HEK293T (cell line): ENCODE measurements at regions not wholly inside any gene's neighbourhood (a gene's known extent, or its start where the extent isn't known, plus 50 kb on each side); places are given as distances from the start of the nearest gene placed in this dataset.
A peak's percentile ranks its signal among the peaks of the same experiment; 100 is the strongest.

Source experiments
- CTCF ChIA-PET: fragments of 350-600 bp; formaldehyde crosslinking; extraction: SDS; loops from one replicate; lab custom pipeline; 2021; ENCODE audit warnings: antibody characterized with exemption, inconsistent platforms; lab: Yijun Ruan, JAX
- POLR2A ChIA-PET: fragments of 350-600 bp; formaldehyde crosslinking; extraction: SDS; loops from one replicate; lab custom pipeline; 2020; ENCODE audit warnings: antibody characterized with exemption, inconsistent platforms; lab: Yijun Ruan, JAX
- DNase-seq: peaks from one replicate; pipeline ENCODE4 v3.0.0; 2012; ENCODE audit warnings: mixed read lengths; ENCODE audit errors: extremely low spot score
- ARNT ChIP-seq: fragments of 450-650 bp; IDR thresholded peaks from 2 replicates; pipeline ENCODE4 v1.6.1; 2017; ENCODE audit warnings: mild to moderate bottlenecking
- BHLHE40 ChIP-seq: fragments of 450-650 bp; IDR thresholded peaks from 2 replicates; pipeline ENCODE4 v1.6.1; 2016; ENCODE audit warnings: mild to moderate bottlenecking, moderate library complexity, borderline replicate concordance
- CTBP1 ChIP-seq: fragments of 450-650 bp; IDR thresholded peaks from 2 replicates; pipeline ENCODE4 v1.6.1; 2016; ENCODE audit warnings: borderline replicate concordance
- ELF4 ChIP-seq: fragments of 450-650 bp; IDR thresholded peaks from 2 replicates; pipeline ENCODE4 v1.6.1; 2017; ENCODE audit warnings: antibody characterized with exemption
- FOXA1 ChIP-seq: fragments of 450-650 bp; IDR thresholded peaks from 2 replicates; pipeline ENCODE4 v1.6.1; 2016; ENCODE audit warnings: mild to moderate bottlenecking
- FOXK2 ChIP-seq: fragments of 450-650 bp; IDR thresholded peaks from 2 replicates; pipeline ENCODE4 v1.6.1; 2016; ENCODE audit warnings: mild to moderate bottlenecking
- FOXM1 ChIP-seq: fragments of 450-650 bp; IDR thresholded peaks from 2 replicates; pipeline ENCODE4 v1.6.1; 2017; ENCODE audit warnings: mild to moderate bottlenecking, borderline replicate concordance
- HDGF ChIP-seq: fragments of 450-650 bp; IDR thresholded peaks from 2 replicates; pipeline ENCODE4 v1.6.1; 2017; ENCODE audit warnings: antibody characterized with exemption, borderline replicate concordance
- L3MBTL2 ChIP-seq: fragments of 450-650 bp; conservative IDR thresholded peaks from 2 replicates; pipeline ENCODE4 v1.6.1; 2016; ENCODE audit warnings: mild to moderate bottlenecking
- LEF1 ChIP-seq: fragments of 450-650 bp; IDR thresholded peaks from 2 replicates; pipeline ENCODE4 v1.6.1; 2017; ENCODE audit warnings: mild to moderate bottlenecking, borderline replicate concordance
- NFRKB ChIP-seq: fragments of 450-650 bp; IDR thresholded peaks from 2 replicates; pipeline ENCODE4 v1.6.1; 2016; ENCODE audit warnings: mild to moderate bottlenecking, moderate library complexity
- PKNOX1 ChIP-seq: fragments of 450-650 bp; IDR thresholded peaks from 2 replicates; pipeline ENCODE4 v1.6.1; 2016
- SP1 ChIP-seq: fragments of 450-650 bp; IDR thresholded peaks from 2 replicates; pipeline ENCODE4 v1.6.1; 2017
- SUZ12 ChIP-seq: fragments of 450-650 bp; IDR thresholded peaks from 2 replicates; pipeline ENCODE4 v1.6.1; 2016; ENCODE audit warnings: mild to moderate bottlenecking
- TARDBP ChIP-seq: fragments of 450-650 bp; IDR thresholded peaks from 2 replicates; pipeline ENCODE4 v1.6.1; 2016
- ZNF384 ChIP-seq: fragments of 450-650 bp; IDR thresholded peaks from 2 replicates; pipeline ENCODE4 v1.6.1; 2016

DNA sequence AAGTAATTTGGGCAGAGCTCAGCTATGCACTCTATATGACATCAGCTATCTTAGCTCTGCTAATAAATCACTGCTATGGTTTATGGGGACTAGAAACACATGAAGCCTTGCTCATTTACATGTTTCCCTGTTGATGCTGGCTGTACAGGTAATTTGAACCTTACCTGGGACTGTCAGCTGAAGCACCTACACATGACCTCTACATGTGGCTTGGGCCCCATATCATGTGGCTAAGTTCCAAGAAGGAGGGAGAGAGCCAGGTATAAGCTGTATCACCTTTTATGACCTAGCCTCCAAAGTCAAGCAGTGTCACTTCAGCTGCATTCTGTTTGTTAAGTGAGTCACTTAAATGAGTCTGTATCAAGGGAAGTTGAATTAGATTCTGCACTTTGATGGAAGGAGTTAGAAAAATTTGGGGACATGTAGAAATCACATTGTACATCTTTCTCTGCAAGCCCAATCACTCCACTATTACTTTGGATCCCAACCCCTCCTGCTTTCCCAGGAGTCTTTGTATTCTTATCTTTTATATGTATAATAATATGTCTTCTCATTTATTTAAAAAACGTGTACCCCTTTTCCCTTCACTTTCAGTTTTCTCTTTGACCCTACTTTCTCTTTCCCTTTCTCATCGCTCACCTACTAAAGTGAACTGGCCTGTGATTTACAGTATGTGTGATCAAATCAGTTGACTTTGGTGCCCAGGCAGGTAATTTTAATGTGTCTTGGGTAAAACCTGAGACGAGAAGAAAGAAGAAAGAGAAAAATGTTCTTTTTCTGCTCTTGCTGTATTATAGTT is 53.4 kb upstream of the PRKACB start:
- CTCF ChIA-PET, result no interaction called here
- no peak for DNase-seq
- POLR2A ChIA-PET, result interaction anchor here (0.8 to 1.3 kb wide), 2 partner anchors 13 to 14 kb away, joined by 3 to 5 read pairs; no protein-coding TSS in a partner anchor
- peak; percentile 40; the same call in 1 of the 2 replicates for TF ChIP-seq PKNOX1
- TF ChIP-seq FOXM1, result no peak
- no peak for TF ChIP-seq ZNF384
- TF ChIP-seq ELF4, result no peak
- no peak for TF ChIP-seq SUZ12
- TF ChIP-seq L3MBTL2, result no peak
- no peak for TF ChIP-seq TARDBP
- no peak for TF ChIP-seq ARNT
- TF ChIP-seq LEF1, result no peak

GRCh38 chr1:84089867-84090266 is 54.2 kb upstream of the PRKACB start:
- ChIA-PET CTCF (no interaction called here), POLR2A (interaction anchor here (0.8 to 1.3 kb wide), 2 partner anchors 12 to 13 kb away, joined by 3 to 5 read pairs; no protein-coding TSS in a partner anchor)
- TF ChIP-seq ZNF384, result no peak
- no peak for TF ChIP-seq FOXK2
- TF ChIP-seq ARNT, result no peak
- TF ChIP-seq HDGF, result no peak
- TF ChIP-seq BHLHE40, result no peak
- no peak for TF ChIP-seq SUZ12
- TF ChIP-seq LEF1, result no peak
- TF ChIP-seq FOXM1, result no peak
- DNase-seq, result no peak

DNA sequence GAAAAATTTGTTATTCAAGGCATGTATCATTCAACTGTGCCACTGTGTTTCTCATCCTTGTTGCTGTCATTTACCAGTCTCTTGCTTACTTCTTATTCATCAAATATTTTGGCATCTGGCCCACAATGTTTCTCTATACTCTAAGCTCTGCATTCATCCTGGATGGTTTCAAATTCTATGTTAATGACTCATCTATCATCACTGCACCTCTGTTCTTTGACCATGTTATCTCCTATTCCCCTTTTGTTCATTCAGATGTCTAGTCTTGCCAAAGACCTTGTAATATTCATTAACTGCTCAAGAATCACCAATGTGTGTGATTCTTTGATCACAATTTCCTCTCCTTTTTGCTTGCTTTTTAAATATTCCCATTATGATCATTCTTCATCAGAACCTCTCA is 54.6 kb upstream of the PRKACB start:
- ChIA-PET CTCF (no interaction called here), POLR2A (interaction anchor here (1.3 kb wide), 1 partner anchor 12 kb away, joined by 5 read pairs; no protein-coding TSS in a partner anchor)
- TF ChIP-seq TARDBP (no peak), FOXK2 (no peak), LEF1 (no peak), HDGF (no peak), SP1 (no peak), ZNF384 (no peak), SUZ12 (no peak), PKNOX1 (no peak), FOXA1 (no peak), L3MBTL2 (no peak), FOXM1 (no peak), ARNT (no peak), NFRKB (no peak), CTBP1 (no peak), BHLHE40 (no peak), ELF4 (no peak)
- DNase-seq, result no peak

DNA sequence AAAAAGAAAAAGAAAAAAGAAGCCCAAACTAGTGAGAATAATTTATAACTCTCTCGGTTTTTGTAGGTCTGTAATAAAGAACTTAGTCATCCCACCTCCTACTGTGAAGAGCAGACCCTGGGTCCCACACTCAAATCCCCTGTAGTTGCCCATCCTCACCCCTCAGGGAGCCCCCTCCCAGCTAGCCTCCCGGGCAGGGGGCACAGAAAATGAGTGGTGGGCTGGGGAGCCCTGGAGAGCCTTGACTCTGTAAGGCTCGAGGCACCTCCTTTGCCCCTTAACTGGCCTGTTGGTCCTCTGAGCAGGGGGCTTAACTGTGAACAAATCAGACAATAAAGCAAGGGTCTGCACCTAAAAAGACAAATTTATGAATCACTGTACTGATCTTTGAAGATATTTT is 57.5 kb upstream of the PRKACB start:
- CTCF ChIA-PET, result no interaction called here
- POLR2A ChIA-PET, result no interaction called here

GRCh38 chr1:84086189-84086588 is 57.9 kb upstream of the PRKACB start:
- POLR2A ChIA-PET, result no interaction called here
- TF ChIP-seq PKNOX1 (no peak), SUZ12 (no peak), FOXA1 (no peak), TARDBP (no peak), FOXM1 (no peak), ARNT (no peak), BHLHE40 (no peak), LEF1 (no peak), HDGF (no peak), L3MBTL2 (no peak), FOXK2 (no peak), SP1 (no peak), NFRKB (no peak)
- DNase-seq, result no peak
- CTCF ChIA-PET, result no interaction called here

More for the DNA sequence above, 57.5 kb upstream of the PRKACB start:
- DNase-seq, result no peak
- no peak for TF ChIP-seq SUZ12
- TF ChIP-seq FOXA1, result no peak
- TF ChIP-seq NFRKB, result no peak
- TF ChIP-seq TARDBP, result no peak
- no peak for TF ChIP-seq PKNOX1
- TF ChIP-seq ELF4, result no peak
- no peak for TF ChIP-seq LEF1
- TF ChIP-seq L3MBTL2, result no peak
- TF ChIP-seq ARNT, result no peak
- TF ChIP-seq FOXK2, result no peak
- no peak for TF ChIP-seq ZNF384
- TF ChIP-seq CTBP1, result no peak
- no peak for TF ChIP-seq HDGF
- no peak for TF ChIP-seq FOXM1
- no peak for TF ChIP-seq BHLHE40
- TF ChIP-seq SP1, result no peak
